Epithelial cell of proximal tubule (primary cell): ENCODE measurements at regions not wholly inside any gene's neighbourhood (a gene's known extent, or its start where the extent isn't known, plus 50 kb on each side); places are given as distances from the start of the nearest gene placed in this dataset.

Experiments
- DNase-seq: peaks from one replicate; pipeline ENCODE4 v3.0.0-alpha.2; 2011; ENCODE audit warnings: low read depth
- H3K4me3 ChIP-seq: 2 replicates; pipeline ENCODE4 v1.5.1; 2011; ENCODE audit warnings: low read depth, mild to moderate bottlenecking, low read length
- TF ChIP-seq, protein P1 (sequence below): conservative IDR thresholded peaks from 2 replicates; pipeline ENCODE4 v1.5.1; 2012; ENCODE audit warnings: low read depth, mild to moderate bottlenecking, low read length

DNA sequence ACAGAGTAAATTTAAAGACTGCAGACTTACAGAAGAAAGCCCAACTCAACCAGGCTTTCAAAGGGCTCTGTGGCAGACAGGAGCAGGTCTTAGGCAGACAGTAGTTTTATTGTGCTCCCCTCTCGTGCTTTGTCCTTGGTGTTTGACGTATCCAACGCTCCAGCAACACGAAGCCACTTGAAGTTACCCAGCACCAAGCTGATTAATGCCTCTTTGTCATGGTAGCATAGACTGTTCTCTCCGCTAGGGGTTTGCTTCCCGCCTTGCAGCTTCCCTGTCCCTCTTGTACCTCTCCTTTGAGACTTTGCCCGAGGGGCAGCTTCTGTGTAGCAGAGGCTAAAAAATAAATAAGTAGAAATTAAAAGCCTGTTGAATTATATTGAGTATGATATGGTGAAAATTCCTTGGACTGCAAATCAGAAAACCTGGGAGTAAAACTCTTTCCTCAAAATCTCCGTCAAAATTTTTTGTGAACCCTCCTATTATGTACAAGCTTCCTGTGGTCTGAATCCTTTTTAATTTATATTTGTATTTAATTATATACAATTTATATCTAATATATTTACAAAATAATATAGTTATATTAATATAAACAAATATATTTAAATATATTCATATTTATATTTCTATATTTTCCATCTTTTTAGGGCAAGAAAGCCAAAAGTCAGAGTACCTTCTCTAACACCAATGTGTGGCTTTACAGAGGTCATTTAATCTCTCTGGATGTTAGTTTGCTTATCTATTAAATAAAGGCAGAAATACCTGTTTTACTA lies 405.4 kb downstream of the DMAC1 start:
- H3K4me3 ChIP-seq: no peak overlapping the region
- DNase-seq: no peak
- TF ChIP-seq, protein P1, sequence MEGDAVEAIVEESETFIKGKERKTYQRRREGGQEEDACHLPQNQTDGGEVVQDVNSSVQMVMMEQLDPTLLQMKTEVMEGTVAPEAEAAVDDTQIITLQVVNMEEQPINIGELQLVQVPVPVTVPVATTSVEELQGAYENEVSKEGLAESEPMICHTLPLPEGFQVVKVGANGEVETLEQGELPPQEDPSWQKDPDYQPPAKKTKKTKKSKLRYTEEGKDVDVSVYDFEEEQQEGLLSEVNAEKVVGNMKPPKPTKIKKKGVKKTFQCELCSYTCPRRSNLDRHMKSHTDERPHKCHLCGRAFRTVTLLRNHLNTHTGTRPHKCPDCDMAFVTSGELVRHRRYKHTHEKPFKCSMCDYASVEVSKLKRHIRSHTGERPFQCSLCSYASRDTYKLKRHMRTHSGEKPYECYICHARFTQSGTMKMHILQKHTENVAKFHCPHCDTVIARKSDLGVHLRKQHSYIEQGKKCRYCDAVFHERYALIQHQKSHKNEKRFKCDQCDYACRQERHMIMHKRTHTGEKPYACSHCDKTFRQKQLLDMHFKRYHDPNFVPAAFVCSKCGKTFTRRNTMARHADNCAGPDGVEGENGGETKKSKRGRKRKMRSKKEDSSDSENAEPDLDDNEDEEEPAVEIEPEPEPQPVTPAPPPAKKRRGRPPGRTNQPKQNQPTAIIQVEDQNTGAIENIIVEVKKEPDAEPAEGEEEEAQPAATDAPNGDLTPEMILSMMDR: no peak

DNA sequence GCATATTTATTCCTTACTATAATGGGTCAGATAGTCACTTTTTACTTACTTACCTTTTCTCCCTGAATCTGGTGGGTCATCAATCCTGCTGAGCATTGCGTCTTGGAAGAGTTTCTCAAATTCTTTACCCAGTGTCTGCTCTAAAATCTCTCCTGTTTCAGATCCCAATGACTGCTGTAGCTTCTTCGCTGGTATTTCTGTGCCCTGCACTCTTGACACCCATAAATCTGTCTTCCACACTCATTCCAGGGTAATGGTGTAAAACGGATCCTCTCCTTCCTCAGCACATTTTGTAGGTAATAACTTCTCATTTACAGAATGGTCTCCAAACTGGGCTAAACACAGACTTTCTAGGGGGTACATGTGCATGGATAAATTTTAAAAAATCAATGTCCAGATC lies 407.4 kb downstream of the DMAC1 start:
- no peak overlapping the region for H3K4me3 ChIP-seq
- TF ChIP-seq, protein P1: no peak
- no peak for DNase-seq

DNA sequence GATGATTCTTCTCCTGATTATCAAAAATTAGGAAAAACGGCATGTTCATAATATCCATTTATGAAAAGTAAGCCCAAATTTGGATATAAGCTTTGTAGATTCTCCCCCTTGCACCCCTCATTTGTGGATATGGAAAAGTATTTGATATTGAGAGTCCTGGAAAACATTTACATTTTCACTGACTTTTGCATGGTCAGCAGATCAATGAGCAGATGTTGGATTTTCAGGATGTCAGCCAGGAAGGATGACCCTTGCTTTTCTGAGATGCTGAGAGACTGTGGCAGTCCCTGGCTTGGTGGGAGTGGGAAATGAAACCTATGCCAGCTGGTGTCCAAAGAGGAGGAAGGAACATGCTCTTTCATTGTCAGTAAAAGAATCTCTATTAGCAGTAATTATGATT lies 410.8 kb downstream of the DMAC1 start:
- no peak for DNase-seq
- H3K4me3 ChIP-seq: no peak overlapping the region
- TF ChIP-seq, protein P1: no peak

DNA sequence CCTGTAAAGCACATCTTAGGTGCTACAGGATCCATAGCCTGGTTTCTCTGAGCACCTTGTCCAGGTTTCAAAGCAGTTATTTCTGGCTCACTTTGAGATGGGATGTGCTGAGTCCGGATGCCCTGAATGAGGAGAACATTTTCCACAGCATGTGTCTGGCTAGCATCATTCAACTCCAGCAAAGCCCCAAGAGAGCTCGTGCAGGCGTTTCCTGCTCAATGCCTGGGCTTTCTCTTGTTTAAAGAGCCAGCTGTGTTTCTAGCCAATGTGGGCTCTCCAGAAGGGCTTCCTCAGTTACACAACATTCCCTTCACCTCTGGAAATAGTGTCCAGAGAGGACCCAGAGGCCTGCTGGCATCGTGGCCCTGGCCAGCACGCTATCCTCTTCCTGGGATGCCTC lies 411.7 kb downstream of the DMAC1 start:
- H3K4me3 ChIP-seq: no peak overlapping the region
- DNase-seq: no peak
- TF ChIP-seq, protein P1: no peak

DNA sequence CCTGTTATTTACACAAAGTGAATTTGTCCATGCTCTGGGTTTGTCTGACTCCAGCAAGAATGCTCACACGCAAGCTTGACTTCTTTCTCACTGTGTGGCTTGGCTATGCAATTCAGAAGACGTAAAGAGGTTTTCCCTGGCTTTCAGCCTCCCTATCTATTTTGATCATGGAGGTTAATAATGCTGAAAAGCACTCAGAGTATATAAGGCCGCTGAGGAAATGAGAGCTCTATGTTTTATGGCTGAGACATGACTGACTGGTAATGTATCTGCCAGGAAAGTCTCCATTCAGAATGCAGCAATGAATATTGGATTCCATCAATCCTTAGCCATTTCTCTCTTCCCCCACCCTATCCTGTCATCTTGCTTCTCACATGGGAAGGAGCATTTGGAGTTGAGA lies 417.3 kb downstream of the DMAC1 start:
- TF ChIP-seq, protein P1: no peak

DNA sequence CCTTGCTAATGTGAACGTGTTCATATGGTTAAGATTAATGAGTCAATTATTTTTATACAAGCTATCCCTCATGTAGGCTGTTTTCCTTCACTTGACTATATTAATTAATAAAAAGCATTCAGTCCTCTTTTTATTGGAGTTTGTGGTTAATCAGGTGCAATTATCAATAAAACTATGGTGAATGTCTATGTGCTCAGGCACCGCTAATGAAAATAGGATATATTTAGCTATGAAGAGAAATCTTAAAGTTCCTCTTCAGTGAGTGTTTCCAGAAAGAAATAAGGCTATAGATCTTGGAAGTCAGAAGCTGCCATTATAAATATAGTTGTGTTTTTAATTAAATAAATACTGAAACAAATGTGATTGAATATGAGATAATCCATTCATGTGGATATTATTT lies 422.1 kb downstream of the DMAC1 start:
- TF ChIP-seq, protein P1: no peak
- DNase-seq: no peak
- no peak overlapping the region for H3K4me3 ChIP-seq

More for the DNA sequence above, 417.3 kb downstream of the DMAC1 start:
- DNase-seq: no peak
- H3K4me3 ChIP-seq: no peak overlapping the region

DNA sequence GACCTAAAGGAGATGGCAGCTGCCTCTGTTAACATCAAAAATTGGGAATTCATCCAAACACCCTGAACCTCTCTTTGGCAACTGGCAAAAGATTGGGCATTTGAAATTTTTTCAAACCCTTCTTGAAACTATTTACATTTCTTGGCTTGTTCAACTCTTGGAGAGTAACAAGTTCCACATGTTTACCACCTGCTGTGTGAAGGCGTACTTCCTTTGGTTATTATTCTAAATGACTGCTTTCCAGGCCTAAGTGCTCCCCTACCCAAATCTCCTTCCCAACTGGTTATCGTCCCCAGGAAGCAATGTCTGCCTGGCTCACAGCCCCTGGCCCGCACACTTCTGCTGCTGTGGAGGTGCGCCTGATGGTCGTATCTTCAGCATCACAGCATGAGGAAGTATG lies 422.7 kb downstream of the DMAC1 start:
- no peak overlapping the region for H3K4me3 ChIP-seq
- TF ChIP-seq, protein P1: no peak
- no peak for DNase-seq
